Thyroid gland (tissue), 4 donors: ENCODE measurements at regions not wholly inside any gene's neighbourhood (a gene's known extent, or its start where the extent isn't known, plus 50 kb on each side); places are given as distances from the start of the nearest gene placed in this dataset.

Experiments used
- POLR2A ChIP-seq, 2 donors: fragments of 450-650 bp; IDR thresholded peaks; one replicate each; pipeline ENCODE4 v1.6.1; 2017; ENCODE audit warnings: antibody characterized with exemption in 2 of 2, mild to moderate bottlenecking in 2 of 2, moderate library complexity in 1 of 2
- TF ChIP-seq, protein P1 (sequence below), 6 experiments: fragments of 200-600 bp in 3 of 6; fragments of 450-650 bp in 3 of 6; sonication (generic) in 3 of 6; IDR thresholded peaks; one replicate each; pipeline ENCODE4 v1.5.1; 2016 to 2019; ENCODE audit warnings: antibody characterized with exemption in 6 of 6, mild to moderate bottlenecking in 2 of 6, inconsistent platforms in 1 of 6, moderate library complexity in 1 of 6

DNA sequence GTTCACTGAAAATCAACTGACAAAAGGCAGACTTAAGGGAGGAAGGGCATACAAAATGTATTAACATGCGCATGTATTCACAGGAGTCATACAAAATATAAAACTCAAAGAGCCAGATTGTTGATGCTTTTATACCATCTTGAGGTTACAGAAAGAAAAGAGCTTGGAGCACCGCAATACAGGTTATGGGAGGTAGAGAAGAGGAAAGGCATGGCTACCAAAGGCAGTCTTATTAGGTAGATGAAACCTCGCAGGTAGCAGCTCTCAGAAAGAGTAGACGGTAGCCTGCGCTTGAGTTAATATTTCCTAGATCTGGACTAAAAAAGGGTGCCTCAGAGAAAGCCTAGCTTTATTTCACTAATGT, 69.0 kb upstream of the DHRS4 start:
- TF ChIP-seq, protein P1, sequence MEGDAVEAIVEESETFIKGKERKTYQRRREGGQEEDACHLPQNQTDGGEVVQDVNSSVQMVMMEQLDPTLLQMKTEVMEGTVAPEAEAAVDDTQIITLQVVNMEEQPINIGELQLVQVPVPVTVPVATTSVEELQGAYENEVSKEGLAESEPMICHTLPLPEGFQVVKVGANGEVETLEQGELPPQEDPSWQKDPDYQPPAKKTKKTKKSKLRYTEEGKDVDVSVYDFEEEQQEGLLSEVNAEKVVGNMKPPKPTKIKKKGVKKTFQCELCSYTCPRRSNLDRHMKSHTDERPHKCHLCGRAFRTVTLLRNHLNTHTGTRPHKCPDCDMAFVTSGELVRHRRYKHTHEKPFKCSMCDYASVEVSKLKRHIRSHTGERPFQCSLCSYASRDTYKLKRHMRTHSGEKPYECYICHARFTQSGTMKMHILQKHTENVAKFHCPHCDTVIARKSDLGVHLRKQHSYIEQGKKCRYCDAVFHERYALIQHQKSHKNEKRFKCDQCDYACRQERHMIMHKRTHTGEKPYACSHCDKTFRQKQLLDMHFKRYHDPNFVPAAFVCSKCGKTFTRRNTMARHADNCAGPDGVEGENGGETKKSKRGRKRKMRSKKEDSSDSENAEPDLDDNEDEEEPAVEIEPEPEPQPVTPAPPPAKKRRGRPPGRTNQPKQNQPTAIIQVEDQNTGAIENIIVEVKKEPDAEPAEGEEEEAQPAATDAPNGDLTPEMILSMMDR (IDR thresholded peaks at IDR 0.05): no peak
- TF ChIP-seq POLR2A (IDR thresholded peaks at IDR 0.05): no peak
